K562 (cell line): ENCODE measurements at regions not wholly inside any gene's neighbourhood (a gene's known extent, or its start where the extent isn't known, plus 50 kb on each side); places are given as distances from the start of the nearest gene placed in this dataset.

ENCODE experiments used
- ATAC-seq: fragments of 200-7000 bp; cut with Tn5 transposase; 3 replicates; pipeline ENCODE4 v1.9.1; 2020; ENCODE audit warnings: moderate library complexity
- BruUV-seq: library from RNA; stranded (reverse); fragments of 400-500 nt; replicated peaks from 2 replicates; lab custom pipeline; 2021; lab: Mats Ljungman, UMichigan
- CTCF ChIA-PET: fragments of 300-600 bp; formaldehyde crosslinking; extraction: SDS; loops from one replicate; lab custom pipeline; 2021; ENCODE audit warnings: low intra/inter-chr PET ratio; lab: Yijun Ruan, JAX
- POLR2A ChIA-PET: fragments of 300-600, 350-650 bp; sonication (Branson Sonifier 250); formaldehyde crosslinking; extraction: SDS; loops from one replicate; lab custom pipeline; 2021; ENCODE audit warnings: antibody characterized with exemption, inconsistent platforms; lab: Yijun Ruan, JAX
- DNase-seq, 4 experiments: peaks; one replicate each; pipeline versions ENCODE4 v3.0.0 to v3.0.0-alpha.2; 2011 to 2018; ENCODE audit warnings: low spot score in 3 of 4, mixed read lengths in 3 of 4; ENCODE audit errors: extremely low read depth in 1 of 4
- FAIRE-seq: peaks from 2 replicates; lab custom pipeline; 2011; peaks lifted over from hg19 to GRCh38; lab: Jason Lieb, UNC
- H2AFZ ChIP-seq: 2 replicates; pipeline ENCODE4 v1.6.0; 2011; ENCODE audit warnings: low read depth, low read length, control low read depth, inconsistent platforms
- H3K27ac ChIP-seq: fragments of 200-600 bp; 3 replicates; pipeline ENCODE4 v1.8.0; 2011; ENCODE audit warnings: low read depth, mild to moderate bottlenecking, control low read depth, inconsistent platforms, low read length, moderate library complexity, mixed read lengths; ENCODE audit errors: extremely low read depth
- H3K27me3 ChIP-seq, 2 experiments: fragments of 300-600 bp in 1 of 2; 2 replicates in 1 of 2; 3 replicates in 1 of 2; pipeline versions ENCODE4 v1.6.0 to v1.8.0; 2011; ENCODE audit warnings: inconsistent platforms in 2 of 2, low read length in 2 of 2, mild to moderate bottlenecking in 1 of 2, mixed read lengths in 1 of 2, moderate library complexity in 1 of 2; ENCODE audit not compliant: control insufficient read depth in 2 of 2, insufficient read depth in 2 of 2
- H3K36me3 ChIP-seq: fragments of 300-600 bp; 3 replicates; pipeline ENCODE4 v1.8.0; 2011; ENCODE audit warnings: mild to moderate bottlenecking, low read length, inconsistent platforms; ENCODE audit not compliant: control insufficient read depth, insufficient read depth
- H3K4me1 ChIP-seq, 2 experiments: fragments of 200-600 bp in 1 of 2; replicated peaks in 1 of 2; 2 replicates in 1 of 2; 3 replicates in 1 of 2; pipeline versions ENCODE4 v1.5.1 to v1.8.0; 2011; ENCODE audit warnings: inconsistent platforms in 2 of 2, low read length in 2 of 2, mild to moderate bottlenecking in 1 of 2, mixed read lengths in 1 of 2, moderate library complexity in 1 of 2; ENCODE audit not compliant: control insufficient read depth in 2 of 2, insufficient read depth in 2 of 2
- H3K4me2 ChIP-seq: 2 replicates; pipeline ENCODE4 v1.6.1; 2011; ENCODE audit warnings: low read length, control low read depth, inconsistent platforms, mixed read lengths; ENCODE audit not compliant: insufficient read depth
- H3K4me3 ChIP-seq: fragments of 200-600 bp; sonication (generic), shearing (Covaris generic); 2 replicates; pipeline ENCODE4 v1.5.1; 2016; ENCODE audit warnings: control low read depth, inconsistent platforms
- H3K79me2 ChIP-seq: fragments of 200-600 bp; 3 replicates; pipeline ENCODE4 v1.8.0; 2011; ENCODE audit warnings: low read length, inconsistent platforms; ENCODE audit not compliant: control insufficient read depth, insufficient read depth
- H3K9ac ChIP-seq, 2 experiments: 2 replicates each; pipeline versions ENCODE4 v1.6.0 to v1.6.1; 2011; ENCODE audit warnings: low read depth in 2 of 2, low read length in 2 of 2, control low read depth in 1 of 2, inconsistent platforms in 1 of 2, mild to moderate bottlenecking in 1 of 2, mixed read lengths in 1 of 2; ENCODE audit not compliant: insufficient read depth in 1 of 2
- H3K9me1 ChIP-seq: one replicate; pipeline ENCODE4 v1.6.0; 2011; ENCODE audit warnings: inconsistent platforms, mild to moderate bottlenecking, low read length, moderate library complexity; ENCODE audit not compliant: control insufficient read depth, insufficient read depth
- H3K9me3 ChIP-seq: replicated peaks from 2 replicates; pipeline ENCODE4 v1.5.1; 2011; ENCODE audit warnings: low read depth, low read length, inconsistent platforms; ENCODE audit not compliant: control insufficient read depth, insufficient read depth
- H4K20me1 ChIP-seq: replicated peaks from 2 replicates; pipeline ENCODE4 v1.6.1; 2011; ENCODE audit warnings: low read length, inconsistent platforms, mixed read lengths; ENCODE audit not compliant: control insufficient read depth, insufficient read depth
- CCNT2 ChIP-seq: IDR thresholded peaks from 2 replicates; pipeline ENCODE4 v1.6.1; 2011; ENCODE audit warnings: borderline replicate concordance, low read depth, mild to moderate bottlenecking, moderate library complexity, mixed read lengths, low read length; ENCODE audit not compliant: insufficient read length; ENCODE audit errors: extremely low read depth
- CHAMP1 ChIP-seq: fragments of 450-650 bp; IDR thresholded peaks from 2 replicates; pipeline ENCODE4 v1.6.1; 2016; ENCODE audit warnings: mild to moderate bottlenecking
- CHD4 ChIP-seq: fragments of 200-600 bp; sonication (generic); IDR thresholded peaks from 3 replicates; pipeline ENCODE4 v1.6.1; 2012; ENCODE audit warnings: low read depth, mild to moderate bottlenecking, mixed read lengths, low read length, inconsistent platforms; ENCODE audit not compliant: insufficient read depth, insufficient replicate concordance, poor library complexity, severe bottlenecking
- FOXJ2 ChIP-seq: fragments of 200-800 bp; sonication (Bioruptor generic); IDR thresholded peaks from 2 replicates; pipeline ENCODE4 v1.6.1; 2016; ENCODE audit warnings: missing genetic modification characterization, missing compliant biosample characterization
- HBP1 ChIP-seq: fragments of 450-650 bp; formaldehyde crosslinking; IDR thresholded peaks from 2 replicates; pipeline ENCODE4 v1.4.0; 2022; ENCODE audit warnings: missing genetic modification characterization
- HMG20A ChIP-seq: fragments of 450-650 bp; formaldehyde crosslinking; conservative IDR thresholded peaks from 2 replicates; pipeline ENCODE4 v1.4.0; 2020; ENCODE audit warnings: mild to moderate bottlenecking, mixed read lengths
- MCM2 ChIP-seq: fragments of 450-650 bp; IDR thresholded peaks from 2 replicates; pipeline ENCODE4 v1.6.1; 2017; ENCODE audit warnings: low read depth, mild to moderate bottlenecking
- PCBP1 ChIP-seq: fragments of 200-400 bp; formaldehyde crosslinking; IDR thresholded peaks from 2 replicates; pipeline ENCODE4 v1.6.1; 2018; ENCODE audit warnings: mild to moderate bottlenecking, low read depth, low read length; ENCODE audit not compliant: poor library complexity, severe bottlenecking
- TEAD4 ChIP-seq, 2 experiments: sonication (generic) in 1 of 2; formaldehyde crosslinking in 1 of 2; IDR thresholded peaks; 2 replicates each; pipeline versions ENCODE4 v1.6.1 to v1.8.0; 2012 to 2022; ENCODE audit warnings: borderline replicate concordance in 1 of 2, inconsistent platforms in 1 of 2, low read length in 1 of 2, mild to moderate bottlenecking in 1 of 2, missing genetic modification reagents in 1 of 2
- THRA ChIP-seq: fragments of 450-650 bp; IDR thresholded peaks from 2 replicates; pipeline ENCODE4 v1.6.1; 2017; ENCODE audit warnings: mild to moderate bottlenecking, moderate library complexity
- WGBS: fragments of 100-300 bp; shearing (Covaris generic); methylation state at CpG from one replicate; pipeline ENCODE4 v1.1.6; 2016; ENCODE audit warnings: low coverage, mixed read lengths; ENCODE audit not compliant: insufficient coverage; ENCODE audit errors: missing lambda C conversion rate; 5-methylcytosine and 5-hydroxymethylcytosine counted together
- in situ Hi-C: fragments of 300-500 bp; cut with MboI; formaldehyde crosslinking; loops from 4 replicates; pipeline ENCODE4 v1.15.0; 2018; ENCODE audit warnings: inconsistent platforms, mixed read lengths
- intact Hi-C: fragments of 100-400 bp; cut with micrococcal nuclease; formaldehyde crosslinking; loops from 2 replicates; pipeline ENCODE4 v1.14.2; 2022
- TF ChIP-seq, protein P1 (sequence below): fragments of 250-450 bp; sonication (Bioruptor Pico); IDR thresholded peaks from 2 replicates; pipeline ENCODE4 v1.8.0; 2022; ENCODE audit warnings: moderate library complexity, mild to moderate bottlenecking, inconsistent platforms

- TF ChIP-seq THRA (no peak), HBP1 (CRISPR knock-in tag) (no peak), PCBP1 (no peak)
Observed at GRCh38 chr20:55776176-55776575, 229.1 kb downstream of the CBLN4 start (continued).

GRCh38 chr20:55774628-55775027 lies 230.7 kb downstream of the CBLN4 start:
- FAIRE-seq (no peak), ATAC-seq (no peak), DNase-seq (no peak)
- H3K79me2 ChIP-seq: no peaks in the 10 kb centered on the region
- no peak overlapping the region for H3K27ac ChIP-seq
- H3K9ac ChIP-seq: no peak overlapping the region
- H2AFZ ChIP-seq: no peak overlapping the region
- no peaks in the 10 kb centered on the region for H3K36me3 ChIP-seq
- no peaks in the 10 kb centered on the region for H3K4me1 ChIP-seq
- no peaks in the 10 kb centered on the region for H3K9me1 ChIP-seq
- no peaks in the 10 kb centered on the region for H4K20me1 ChIP-seq
- no peak overlapping the region for H3K4me2 ChIP-seq
- ChIA-PET CTCF (no interaction called here), POLR2A (no interaction called here)
- no peaks in the 10 kb centered on the region for H3K9me3 ChIP-seq
- H3K27me3 ChIP-seq: no peaks in the 10 kb centered on the region
- intact Hi-C loops (no loop called here), in situ Hi-C loops (no loop called here)
- WGBS: 0% methylated on average over 6 of the region's 6 CpGs
- H3K4me3 ChIP-seq: no peak overlapping the region
- BruUV-seq: no TSS peak
- TF ChIP-seq, protein P1, sequence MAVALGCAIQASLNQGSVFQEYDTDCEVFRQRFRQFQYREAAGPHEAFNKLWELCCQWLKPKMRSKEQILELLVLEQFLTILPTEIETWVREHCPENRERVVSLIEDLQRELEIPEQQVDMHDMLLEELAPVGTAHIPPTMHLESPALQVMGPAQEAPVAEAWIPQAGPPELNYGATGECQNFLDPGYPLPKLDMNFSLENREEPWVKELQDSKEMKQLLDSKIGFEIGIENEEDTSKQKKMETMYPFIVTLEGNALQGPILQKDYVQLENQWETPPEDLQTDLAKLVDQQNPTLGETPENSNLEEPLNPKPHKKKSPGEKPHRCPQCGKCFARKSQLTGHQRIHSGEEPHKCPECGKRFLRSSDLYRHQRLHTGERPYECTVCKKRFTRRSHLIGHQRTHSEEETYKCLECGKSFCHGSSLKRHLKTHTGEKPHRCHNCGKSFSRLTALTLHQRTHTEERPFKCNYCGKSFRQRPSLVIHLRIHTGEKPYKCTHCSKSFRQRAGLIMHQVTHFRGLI (CRISPR knock-in tag): no peak
- no peak for TF ChIP-seq CHAMP1
- TF ChIP-seq HMG20A: no peak
- no peak for TF ChIP-seq CCNT2
- TF ChIP-seq FOXJ2 (tag): no peak
- TF ChIP-seq TEAD4 (IDR thresholded peaks at IDR 0.05; ENCODE audit: low read length): no peak
- no peak for TF ChIP-seq TEAD4 (CRISPR knock-in tag; IDR thresholded peaks at IDR 0.05; ENCODE audit: borderline replicate concordance)
- TF ChIP-seq MCM2: no peak
- no peak for TF ChIP-seq CHD4
